NCI-H345 (cell line): ENCODE measurements at regions not wholly inside any gene's neighbourhood (a gene's known extent, or its start where the extent isn't known, plus 50 kb on each side); places are given as distances from the start of the nearest gene placed in this dataset.
"Not testable (repeated sequence)": the region's sequence is repeated elsewhere in the genome, so short reads cannot be mapped to it uniquely, and the experiment has no call there.

Experiments
- DNase-seq: peaks from one replicate; lab custom pipeline; 2025; lab: John Stamatoyannopoulos, UW

DNA sequence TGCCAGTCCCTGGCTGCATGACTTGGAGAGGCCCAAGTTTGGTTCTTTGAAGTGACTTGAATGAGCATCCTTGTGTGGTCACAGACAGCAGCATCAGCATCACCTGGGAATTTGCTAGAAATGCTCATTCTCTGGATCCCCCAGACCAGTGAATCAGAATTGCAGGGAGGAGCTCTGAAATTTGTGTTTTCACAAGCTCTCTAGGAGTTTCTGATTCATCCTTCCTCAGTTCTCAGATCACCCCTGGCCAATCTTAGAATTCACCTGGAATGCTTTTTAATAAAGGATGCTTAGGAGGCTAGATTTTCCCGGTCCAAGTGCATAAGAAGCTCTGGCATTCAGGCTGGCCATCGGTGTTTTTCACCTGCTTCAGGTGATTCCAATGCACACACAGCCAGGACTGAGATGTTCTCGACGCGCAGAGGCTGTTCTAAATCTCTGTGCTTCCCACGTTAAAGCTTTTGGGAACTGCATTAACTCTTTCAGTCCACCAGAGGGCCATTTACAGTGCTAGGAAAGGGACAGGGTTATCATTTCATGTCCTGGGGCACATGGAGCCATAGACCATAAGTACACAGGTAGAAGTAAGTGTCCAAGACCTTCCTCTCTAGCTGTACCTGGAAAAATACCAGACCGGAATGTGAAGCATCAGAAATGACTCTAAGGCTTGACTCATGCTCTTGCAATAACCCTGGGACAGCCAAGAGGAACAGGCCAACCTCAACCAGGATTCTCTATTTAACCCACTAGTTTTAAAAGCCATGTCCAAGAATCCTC is 85.7 kb upstream of the XYLT1 start:
- peak; percentile 50 for DNase-seq

DNA sequence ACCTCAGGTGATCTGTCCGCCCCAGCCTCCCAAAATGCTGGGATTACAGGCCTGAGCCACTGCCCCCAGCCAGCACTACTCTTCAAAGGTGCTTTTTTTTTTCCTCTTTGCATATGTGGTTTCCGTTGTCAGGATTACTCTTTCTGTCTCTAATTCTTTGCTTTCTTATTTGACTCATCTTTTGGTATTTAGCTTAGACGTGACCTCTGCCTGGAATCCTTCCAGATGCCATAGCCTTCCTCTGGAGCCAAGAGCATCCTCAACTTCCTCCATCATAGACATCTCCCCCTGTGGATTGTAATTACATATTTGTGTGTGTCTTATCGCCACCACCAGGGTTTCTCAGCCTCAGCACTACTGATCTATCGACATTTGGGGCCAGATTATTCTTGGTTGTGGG is 84.4 kb upstream of the XYLT1 start:
- no peak for DNase-seq

GRCh38 chr16:17552351-17552750 is 81.6 kb upstream of the XYLT1 start:
- DNase-seq: no peak

GRCh38 chr16:17551682-17552081 is 80.9 kb upstream of the XYLT1 start:
- not testable (repeated sequence) for DNase-seq

DNA sequence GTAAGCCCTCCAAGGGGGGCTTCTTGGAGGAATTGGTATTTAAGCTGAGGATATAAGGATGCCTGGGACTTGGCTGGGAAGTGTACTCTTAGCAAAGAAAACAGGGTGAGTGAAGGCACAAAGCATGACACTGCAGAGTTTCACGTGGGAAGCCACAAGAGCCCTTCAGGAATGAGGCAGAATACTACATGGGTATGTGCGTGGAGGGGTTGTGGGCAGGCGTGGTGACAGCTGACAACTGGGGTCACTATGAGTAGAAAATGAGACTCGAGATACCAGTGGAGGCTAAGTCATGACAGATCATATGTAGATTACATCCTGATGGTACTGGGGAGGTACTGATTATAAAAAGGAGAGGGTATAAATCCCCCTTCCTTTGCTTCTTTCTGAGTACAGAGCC is 78.1 kb upstream of the XYLT1 start:
- no peak for DNase-seq

- DNase-seq: no peak
These were observed 74.0 kb upstream of the XYLT1 start for GRCh38 chr16:17544785-17545184.

DNA sequence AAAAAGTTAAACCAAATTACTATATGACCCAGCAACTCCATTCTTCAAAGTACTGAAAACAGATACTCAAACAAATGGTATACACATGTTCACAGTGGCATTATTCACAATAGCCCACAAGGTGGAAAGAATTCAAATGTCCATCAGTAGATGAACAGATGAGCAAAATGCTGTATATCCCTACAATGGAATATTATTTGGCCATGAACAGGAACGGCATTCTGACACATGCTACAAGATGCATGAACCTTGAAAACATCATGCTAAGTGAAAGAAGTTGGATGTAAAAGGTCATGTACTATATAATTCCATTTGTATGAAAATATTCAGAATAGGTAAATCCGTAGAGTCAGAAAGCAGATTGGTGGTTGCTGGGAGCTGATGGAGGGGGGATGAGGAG is 73.5 kb upstream of the XYLT1 start:
- DNase-seq: no peak

GRCh38 chr16:17543073-17543472 is 72.3 kb upstream of the XYLT1 start:
- DNase-seq: no peak

DNA sequence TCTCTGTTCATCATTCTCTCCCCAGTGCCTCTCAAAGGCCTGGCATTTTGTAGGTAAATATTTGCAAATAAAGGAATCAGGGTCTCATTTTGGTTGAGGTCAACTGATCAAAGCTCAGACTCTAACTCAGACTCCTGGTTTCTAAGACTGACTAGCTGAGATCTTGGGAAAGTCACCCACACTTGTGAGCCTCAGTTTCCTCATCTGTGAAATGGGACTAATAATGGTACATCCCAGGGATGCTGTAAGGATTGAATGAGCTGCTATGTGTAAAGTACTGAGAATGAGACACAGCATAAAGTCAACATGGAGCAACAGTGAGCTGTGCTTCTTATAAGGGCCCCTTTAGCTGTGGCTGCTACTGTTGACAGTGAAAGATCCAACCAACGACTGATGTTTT is 70.6 kb upstream of the XYLT1 start:
- no peak for DNase-seq

DNA sequence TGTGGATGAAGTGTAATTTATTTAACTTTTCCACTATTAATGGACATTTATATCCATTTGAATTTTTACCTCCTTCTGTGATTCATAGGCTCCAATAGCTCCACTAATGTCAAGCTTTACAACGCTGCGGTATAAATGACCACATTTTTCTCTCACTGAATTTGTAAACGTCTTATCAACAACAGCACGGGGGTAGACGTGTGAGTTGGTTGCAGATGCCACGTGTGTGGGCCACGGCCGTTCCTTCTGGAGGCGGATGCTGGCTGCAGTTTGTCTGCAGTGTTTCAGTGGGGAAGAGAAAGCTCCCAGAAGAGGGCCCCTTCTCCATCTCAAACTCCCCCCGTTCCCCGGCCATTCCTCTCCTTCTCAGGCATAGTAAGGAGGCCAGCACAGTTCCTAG is 68.2 kb upstream of the XYLT1 start:
- no peak for DNase-seq

DNA sequence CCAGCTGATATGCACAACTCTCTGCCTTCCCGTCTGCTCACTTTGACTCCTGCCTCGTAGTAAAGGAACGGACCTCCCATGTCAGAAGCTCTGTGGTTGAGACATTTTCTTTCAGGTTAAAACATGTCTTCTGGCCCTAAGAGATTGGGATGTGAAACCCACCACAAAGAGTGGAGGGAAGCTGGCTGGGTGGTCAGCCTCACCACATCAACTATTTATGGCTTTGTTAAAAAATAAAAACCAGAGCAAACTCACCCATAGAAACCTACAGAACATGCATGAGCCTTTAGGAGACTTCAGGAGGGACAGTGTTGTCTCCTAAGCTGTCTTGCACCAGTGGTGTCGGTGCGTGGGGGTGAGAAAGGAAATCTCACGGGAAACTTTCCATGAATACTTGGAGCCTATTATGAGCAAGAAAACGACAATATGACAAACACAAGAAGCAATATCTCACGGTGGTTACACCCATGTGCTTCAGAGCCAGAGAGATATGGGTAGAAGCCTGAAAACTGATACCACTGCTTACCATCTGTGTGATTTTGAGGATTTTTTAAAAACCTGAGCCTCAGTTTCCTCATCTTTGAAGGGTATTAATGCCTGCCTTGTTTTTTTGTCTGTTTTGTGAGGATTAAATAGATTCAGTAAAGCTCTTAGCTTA is 61.7 kb upstream of the XYLT1 start:
- no peak for DNase-seq

DNA sequence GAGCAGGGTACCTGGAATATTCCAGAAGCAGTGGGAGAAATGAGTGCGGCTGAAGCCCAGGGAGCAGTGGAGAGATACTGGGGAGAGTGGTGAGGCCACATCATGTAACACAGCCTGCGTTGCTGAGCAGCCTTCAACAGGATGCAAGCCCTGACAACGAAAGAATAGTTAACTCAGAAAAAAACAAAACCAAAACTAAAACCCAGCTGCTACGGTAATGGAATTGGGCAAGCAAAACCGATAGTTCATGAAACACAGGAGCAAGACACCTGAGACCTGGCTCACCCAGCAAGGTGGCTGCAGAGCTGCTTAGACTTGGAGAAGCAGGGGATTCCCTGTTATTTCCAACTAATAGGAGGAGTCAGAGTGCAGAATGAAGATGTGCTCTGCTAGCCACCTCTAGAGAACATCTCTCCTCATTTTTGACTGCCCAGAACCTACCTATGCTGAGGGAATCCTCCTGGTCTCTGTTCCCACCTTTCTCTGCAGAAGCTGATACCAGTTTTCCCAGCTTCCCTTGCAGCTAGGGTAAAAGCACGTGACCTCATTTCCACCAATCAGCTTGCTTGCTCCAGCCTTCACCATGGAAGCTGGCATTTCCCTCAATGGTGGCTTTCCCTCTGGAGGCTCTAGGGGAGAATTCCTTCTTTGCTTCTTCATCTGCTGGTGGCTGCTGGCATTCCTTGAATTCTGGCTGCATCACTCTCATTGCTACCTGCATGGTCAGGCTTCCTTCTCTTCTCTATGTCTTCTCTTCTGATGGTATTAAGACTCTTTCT is 59.4 kb upstream of the XYLT1 start:
- DNase-seq: no peak

GRCh38 chr16:17526956-17527937 is 56.5 kb upstream of the XYLT1 start:
- DNase-seq: no peak

GRCh38 chr16:17524656-17525055 is 53.9 kb upstream of the XYLT1 start:
- DNase-seq: no peak

DNA sequence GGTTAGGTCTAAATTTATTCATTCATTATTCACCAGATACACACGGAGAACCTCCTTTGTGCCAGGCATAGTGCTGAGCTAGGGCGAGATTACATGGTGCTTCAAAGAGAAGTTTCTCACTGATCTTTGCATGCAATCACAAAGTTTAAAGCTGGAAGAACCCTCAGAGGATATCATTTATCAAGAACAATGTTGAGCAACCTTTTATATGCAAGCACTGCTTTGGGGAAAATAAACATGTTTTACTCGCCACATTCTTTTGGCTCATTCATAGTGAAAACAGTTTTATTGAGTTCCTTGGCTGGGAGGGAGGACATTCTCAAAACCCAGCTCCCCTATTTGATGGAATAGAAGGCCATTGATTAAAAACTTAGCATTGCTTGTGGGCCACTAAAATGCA is 49.8 kb upstream of the XYLT1 start:
- DNase-seq: no peak
